ENCODE measurements at regions not wholly inside any gene's neighbourhood (a gene's known extent, or its start where the extent isn't known, plus 50 kb on each side); places are given as distances from the start of the nearest gene placed in this dataset.

DNA sequence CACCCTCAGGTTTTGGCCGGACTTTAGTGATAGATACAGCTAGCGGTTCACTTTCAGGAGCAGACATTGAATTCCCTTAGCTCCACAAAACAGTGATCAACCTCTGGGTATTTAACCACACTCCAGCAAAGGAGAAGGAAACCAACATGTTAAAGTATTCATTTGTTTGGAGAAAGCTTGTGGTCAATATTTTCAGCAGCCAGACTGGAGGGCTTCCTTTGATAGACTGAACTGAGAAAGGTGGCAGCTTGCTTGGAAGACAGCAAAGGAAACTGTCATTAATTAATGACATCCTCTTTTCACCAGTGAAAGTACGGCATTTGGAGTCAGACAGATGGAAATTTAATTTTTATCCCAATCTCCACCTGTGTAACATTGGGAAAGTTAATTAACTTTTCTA lies 289.1 kb upstream of the CLNK start:
- TF ChIP-seq, protein P1, sequence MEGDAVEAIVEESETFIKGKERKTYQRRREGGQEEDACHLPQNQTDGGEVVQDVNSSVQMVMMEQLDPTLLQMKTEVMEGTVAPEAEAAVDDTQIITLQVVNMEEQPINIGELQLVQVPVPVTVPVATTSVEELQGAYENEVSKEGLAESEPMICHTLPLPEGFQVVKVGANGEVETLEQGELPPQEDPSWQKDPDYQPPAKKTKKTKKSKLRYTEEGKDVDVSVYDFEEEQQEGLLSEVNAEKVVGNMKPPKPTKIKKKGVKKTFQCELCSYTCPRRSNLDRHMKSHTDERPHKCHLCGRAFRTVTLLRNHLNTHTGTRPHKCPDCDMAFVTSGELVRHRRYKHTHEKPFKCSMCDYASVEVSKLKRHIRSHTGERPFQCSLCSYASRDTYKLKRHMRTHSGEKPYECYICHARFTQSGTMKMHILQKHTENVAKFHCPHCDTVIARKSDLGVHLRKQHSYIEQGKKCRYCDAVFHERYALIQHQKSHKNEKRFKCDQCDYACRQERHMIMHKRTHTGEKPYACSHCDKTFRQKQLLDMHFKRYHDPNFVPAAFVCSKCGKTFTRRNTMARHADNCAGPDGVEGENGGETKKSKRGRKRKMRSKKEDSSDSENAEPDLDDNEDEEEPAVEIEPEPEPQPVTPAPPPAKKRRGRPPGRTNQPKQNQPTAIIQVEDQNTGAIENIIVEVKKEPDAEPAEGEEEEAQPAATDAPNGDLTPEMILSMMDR (IDR thresholded peaks at IDR 0.05), result no peak
- TF ChIP-seq POLR2A (IDR thresholded peaks at IDR 0.05), result no peak
